ENCODE measurements at regions not wholly inside any gene's neighbourhood (a gene's known extent, or its start where the extent isn't known, plus 50 kb on each side); places are given as distances from the start of the nearest gene placed in this dataset.

GRCh38 chr13:40503011-40503410, 163.4 kb downstream of the FOXO1 start:
- Mint-ChIP-seq H3K27ac (ENCODE audit: unreplicated experiment) (no peak overlapping the region), H3K9me3 (ENCODE audit: low read depth, unreplicated experiment) (no peaks in the 10 kb centered on the region), H3K4me1 (ENCODE audit: low read depth, unreplicated experiment) (no peaks in the 10 kb centered on the region), H3K27me3 (ENCODE audit: unreplicated experiment) (no peaks in the 10 kb centered on the region), H3K4me3 (ENCODE audit: low read depth, unreplicated experiment) (no peak overlapping the region), H3K36me3 (ENCODE audit: insufficient read depth, unreplicated experiment) (no peaks in the 10 kb centered on the region)
- no peak for DNase-seq
- no TSS peak for BruUV-seq (replicated peaks)
- no peak for TF ChIP-seq CTCF (IDR thresholded peaks at IDR 0.05; ENCODE audit: unreplicated experiment)
- intact Hi-C loops (cut with micrococcal nuclease; ENCODE audit: unreplicated experiment): no loop called here
- CTCF ChIA-PET: no interaction called here

GRCh38 chr13:40503966-40504591, 162.4 kb downstream of the FOXO1 start:
- no TSS peak for BruUV-seq (replicated peaks)
- H3K4me3 Mint-ChIP-seq (ENCODE audit: low read depth, unreplicated experiment): no peak overlapping the region

GRCh38 chr13:40504641-40505040, 161.8 kb downstream of the FOXO1 start:
- H3K27me3 Mint-ChIP-seq (ENCODE audit: unreplicated experiment): no peaks in the 10 kb centered on the region
- no TSS peak for BruUV-seq (replicated peaks)
- H3K27ac Mint-ChIP-seq (ENCODE audit: unreplicated experiment): no peak overlapping the region
- CTCF ChIA-PET: no interaction called here
- no peaks in the 10 kb centered on the region for H3K4me1 Mint-ChIP-seq (ENCODE audit: low read depth, unreplicated experiment)
- intact Hi-C loops (cut with micrococcal nuclease; ENCODE audit: unreplicated experiment): no loop called here
- no peak for DNase-seq
- H3K9me3 Mint-ChIP-seq (ENCODE audit: low read depth, unreplicated experiment): no peaks in the 10 kb centered on the region
- TF ChIP-seq CTCF (IDR thresholded peaks at IDR 0.05; ENCODE audit: unreplicated experiment): no peak
- no peaks in the 10 kb centered on the region for H3K36me3 Mint-ChIP-seq (ENCODE audit: insufficient read depth, unreplicated experiment)
- H3K4me3 Mint-ChIP-seq (ENCODE audit: low read depth, unreplicated experiment): no peak overlapping the region

More at GRCh38 chr13:40503966-40504591, 162.4 kb downstream of the FOXO1 start:
- no peaks in the 10 kb centered on the region for H3K27me3 Mint-ChIP-seq (ENCODE audit: unreplicated experiment)
- no peaks in the 10 kb centered on the region for H3K36me3 Mint-ChIP-seq (ENCODE audit: insufficient read depth, unreplicated experiment)
- no peak overlapping the region for H3K27ac Mint-ChIP-seq (ENCODE audit: unreplicated experiment)
- intact Hi-C loops (cut with micrococcal nuclease; ENCODE audit: unreplicated experiment): no loop called here
- no peaks in the 10 kb centered on the region for H3K4me1 Mint-ChIP-seq (ENCODE audit: low read depth, unreplicated experiment)
- DNase-seq: no peak
- TF ChIP-seq CTCF (IDR thresholded peaks at IDR 0.05; ENCODE audit: unreplicated experiment): no peak
- CTCF ChIA-PET: interaction anchor here (0.7 kb wide), 1 partner anchor 9 kb away, joined by 4 read pairs; no protein-coding TSS in a partner anchor
- no peaks in the 10 kb centered on the region for H3K9me3 Mint-ChIP-seq (ENCODE audit: low read depth, unreplicated experiment)

GRCh38 chr13:40505196-40505595, 161.2 kb downstream of the FOXO1 start:
- no peak overlapping the region for H3K4me3 Mint-ChIP-seq (ENCODE audit: low read depth, unreplicated experiment)
- TF ChIP-seq CTCF (IDR thresholded peaks at IDR 0.05; ENCODE audit: unreplicated experiment): no peak
- H3K27me3 Mint-ChIP-seq (ENCODE audit: unreplicated experiment): no peaks in the 10 kb centered on the region
- no peak overlapping the region for H3K27ac Mint-ChIP-seq (ENCODE audit: unreplicated experiment)
- intact Hi-C loops (cut with micrococcal nuclease; ENCODE audit: unreplicated experiment): no loop called here
- no peak for DNase-seq
- H3K9me3 Mint-ChIP-seq (ENCODE audit: low read depth, unreplicated experiment): no peaks in the 10 kb centered on the region
- no peaks in the 10 kb centered on the region for H3K36me3 Mint-ChIP-seq (ENCODE audit: insufficient read depth, unreplicated experiment)
- BruUV-seq (replicated peaks): no TSS peak
- CTCF ChIA-PET: no interaction called here
- no peaks in the 10 kb centered on the region for H3K4me1 Mint-ChIP-seq (ENCODE audit: low read depth, unreplicated experiment)

Measured in Calu3 (cell line).